HuH-7.5 (cell line): ENCODE measurements at regions not wholly inside any gene's neighbourhood (a gene's known extent, or its start where the extent isn't known, plus 50 kb on each side); places are given as distances from the start of the nearest gene placed in this dataset.
"Not testable (repeated sequence)": the region's sequence is repeated elsewhere in the genome, so short reads cannot be mapped to it uniquely, and the experiment has no call there.

Experiments used
- DNase-seq: peaks from one replicate; pipeline ENCODE4 v3.0.0; 2011; ENCODE audit warnings: low spot score

DNA sequence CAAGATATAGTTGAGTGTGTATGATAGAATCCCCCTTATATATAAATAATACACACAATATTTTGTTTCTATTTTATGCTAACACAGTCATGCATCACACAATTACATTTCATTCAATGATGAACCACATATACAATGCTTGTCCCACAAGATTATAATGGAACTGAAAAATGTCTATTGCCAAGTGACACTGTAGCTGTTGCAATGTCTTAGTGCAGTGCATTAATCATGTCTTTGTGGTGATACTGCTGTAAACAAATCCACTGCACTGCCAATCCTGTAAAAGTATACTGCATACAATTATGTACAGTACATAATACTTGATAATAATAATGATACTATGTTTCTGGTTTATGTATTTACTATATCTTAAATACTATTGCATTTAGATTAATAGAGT lies 512.1 kb upstream of the CNTN3 start:
- no peak for DNase-seq

DNA sequence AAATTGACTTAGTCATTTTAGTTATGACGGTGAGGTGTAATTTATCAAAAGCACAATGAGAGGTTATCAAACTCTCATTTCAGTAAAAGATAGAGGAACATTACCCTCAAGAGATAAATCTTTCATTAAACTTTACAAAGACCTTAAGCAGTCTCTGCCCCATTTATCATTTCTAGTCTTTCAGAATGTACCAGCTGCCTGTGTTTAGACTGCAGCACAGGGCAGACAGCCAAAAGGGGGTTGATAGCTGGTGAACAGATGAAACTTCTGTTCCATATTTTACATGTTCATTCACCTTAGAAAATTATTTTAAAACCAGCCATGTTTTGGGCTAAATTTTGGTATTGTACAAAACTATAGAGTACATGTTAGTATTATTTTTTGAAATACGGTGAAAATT lies 514.6 kb upstream of the CNTN3 start:
- no peak for DNase-seq

DNA sequence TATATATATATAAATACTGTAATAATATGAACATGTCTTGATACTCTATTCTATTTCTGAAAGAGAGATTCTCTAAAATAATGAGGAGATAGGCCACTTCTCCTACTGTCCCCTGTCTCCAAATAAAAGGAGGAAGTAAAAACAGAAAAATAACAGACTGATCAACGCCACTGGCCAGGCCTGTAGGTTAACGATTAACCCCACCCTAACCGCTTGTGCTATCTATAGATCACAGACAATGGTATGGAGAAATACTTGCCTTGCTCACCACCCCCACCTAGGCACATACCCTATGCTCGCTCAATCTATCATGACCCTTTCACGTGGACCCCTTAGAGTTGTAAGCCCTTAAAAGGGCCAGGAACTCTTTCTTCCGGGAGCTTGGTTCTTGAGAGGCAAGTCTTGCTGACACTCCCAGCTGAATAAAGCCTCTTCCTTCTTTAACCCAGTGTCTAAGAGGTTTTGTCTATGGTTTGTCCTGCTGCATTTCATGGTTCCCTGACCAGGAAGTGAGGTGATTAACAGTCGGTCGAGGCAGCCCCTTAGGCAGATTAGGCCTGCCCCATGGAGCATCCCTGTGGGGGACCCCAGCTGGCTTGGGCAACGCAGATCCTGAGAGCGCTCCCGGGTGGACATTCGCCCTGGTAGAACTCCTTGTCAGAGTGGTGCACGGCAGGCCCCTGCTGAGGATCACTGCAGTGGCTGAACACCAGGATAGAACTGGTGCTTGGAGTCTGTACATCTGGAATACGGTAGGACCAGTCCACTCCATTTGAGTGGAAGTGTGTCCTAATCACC lies 521.8 kb upstream of the CNTN3 start:
- peak; percentile 7 for DNase-seq

DNA sequence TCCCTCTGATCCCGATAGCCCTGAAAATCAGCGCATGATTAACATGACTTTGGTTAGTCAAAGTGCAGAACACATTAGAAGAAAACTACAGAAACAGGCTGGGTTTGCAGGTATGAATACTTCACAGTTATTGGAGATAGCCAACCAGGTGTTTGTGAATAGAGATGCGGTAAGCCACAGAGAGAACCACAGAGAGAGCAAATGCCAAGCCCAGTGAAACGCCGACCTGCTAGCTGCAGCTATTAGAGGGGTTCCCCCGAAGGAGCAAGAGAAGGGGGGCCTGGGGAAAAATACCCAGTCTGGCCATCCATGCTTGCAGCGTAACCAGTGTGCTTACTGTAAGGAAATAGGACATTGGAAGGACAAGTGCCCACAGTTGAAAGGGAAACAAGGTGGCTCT lies 523.9 kb upstream of the CNTN3 start:
- no peak for DNase-seq

DNA sequence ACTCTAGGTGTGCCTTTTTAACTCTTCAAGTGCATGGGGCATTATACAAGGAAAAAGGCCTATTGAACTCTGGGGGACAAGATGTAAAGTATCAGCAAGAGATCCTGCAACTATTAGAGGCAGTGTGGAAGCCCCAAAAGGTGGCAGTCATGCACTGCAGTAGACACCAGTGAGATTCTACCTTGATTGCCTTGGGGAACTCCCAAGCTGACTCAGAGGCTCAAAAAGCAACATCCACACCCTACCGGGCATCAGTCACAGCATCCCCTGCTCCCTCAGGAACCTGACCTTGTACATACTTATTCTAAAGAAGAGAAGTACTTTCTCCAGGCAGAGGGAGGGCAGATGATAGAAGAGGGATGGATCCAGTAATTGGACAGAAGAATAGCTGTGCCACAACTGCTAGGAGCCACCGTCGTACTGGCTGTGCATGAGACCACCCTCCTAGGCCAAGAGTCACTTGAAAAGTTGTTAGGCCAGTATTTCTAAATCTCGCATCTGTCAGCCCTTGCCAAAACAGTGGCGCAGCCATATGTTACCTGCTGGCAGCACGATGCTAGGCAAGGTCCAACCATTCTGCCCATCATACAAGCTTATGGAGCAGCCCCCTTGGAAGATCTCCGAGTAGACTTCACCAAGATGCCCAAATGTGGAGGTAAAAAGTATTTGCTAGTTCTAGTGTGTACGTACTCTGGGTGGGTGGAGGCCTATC lies 523.1 kb upstream of the FRG2C start:
- DNase-seq: no peak

DNA sequence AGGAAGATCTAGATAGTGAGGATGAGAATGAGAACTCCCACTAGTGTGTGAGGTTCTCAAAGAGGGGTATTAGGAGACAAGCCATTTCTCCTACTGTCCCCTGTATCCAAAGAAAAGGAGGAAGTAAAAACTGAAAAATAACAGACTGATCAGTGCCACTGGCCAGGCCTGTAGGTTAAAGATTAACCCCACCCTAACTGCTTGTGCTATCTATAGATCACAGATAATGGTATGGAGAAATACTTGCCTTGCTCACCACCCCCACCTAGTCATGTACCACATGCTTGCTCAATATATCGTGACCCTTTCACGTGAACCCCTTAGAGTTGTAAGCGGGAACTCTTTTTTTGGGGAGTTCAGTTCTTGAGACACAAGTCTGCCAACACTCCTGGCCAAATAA lies 519.7 kb upstream of the FRG2C start:
- DNase-seq: no peak

DNA sequence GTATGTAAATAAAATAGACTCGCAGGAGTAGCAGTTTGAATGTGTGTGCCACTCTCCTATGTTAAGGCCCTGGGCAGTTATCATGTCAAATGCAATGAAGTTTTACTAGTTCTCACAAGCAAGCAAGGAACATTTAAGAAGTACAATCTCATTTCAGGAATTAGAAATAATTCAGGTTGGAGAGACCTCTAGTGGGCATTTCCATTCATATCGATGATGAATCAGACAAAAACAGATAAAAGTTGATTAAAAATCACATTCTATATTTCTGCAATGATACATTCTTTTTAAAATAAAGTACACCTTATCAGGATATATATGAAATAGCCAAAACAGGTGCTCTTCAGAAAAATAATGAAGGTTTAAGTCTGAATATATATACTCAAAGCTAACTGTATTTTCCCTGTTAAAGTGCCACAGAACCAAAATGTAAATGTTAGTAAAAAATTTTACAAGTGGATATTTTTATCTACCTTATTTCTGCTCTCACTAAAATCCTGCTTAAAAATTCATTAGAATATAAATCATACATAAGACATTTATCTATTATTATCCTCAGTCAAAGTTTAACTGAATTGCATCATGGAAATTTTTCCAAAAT lies 492.4 kb upstream of the FRG2C start:
- no peak for DNase-seq

DNA sequence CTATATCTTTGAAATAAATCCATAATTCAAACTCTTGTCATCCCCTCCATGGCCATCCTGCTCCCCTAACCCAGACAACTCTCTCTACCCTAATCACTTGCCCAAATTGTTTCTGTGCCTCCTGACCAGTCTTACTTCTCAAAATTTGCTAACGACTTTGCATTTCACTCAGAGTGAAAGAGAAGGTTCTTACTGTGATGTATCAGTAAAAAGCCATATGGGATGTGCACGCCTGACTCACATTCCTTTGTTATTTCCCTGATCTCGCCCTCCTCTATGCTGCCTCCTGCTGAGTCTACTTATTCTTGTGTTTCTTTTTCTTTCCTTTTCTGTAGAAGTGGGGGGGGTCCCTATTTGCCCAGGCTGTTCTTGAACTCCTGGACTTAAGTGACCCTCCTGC lies 487.2 kb upstream of the FRG2C start:
- no peak for DNase-seq

DNA sequence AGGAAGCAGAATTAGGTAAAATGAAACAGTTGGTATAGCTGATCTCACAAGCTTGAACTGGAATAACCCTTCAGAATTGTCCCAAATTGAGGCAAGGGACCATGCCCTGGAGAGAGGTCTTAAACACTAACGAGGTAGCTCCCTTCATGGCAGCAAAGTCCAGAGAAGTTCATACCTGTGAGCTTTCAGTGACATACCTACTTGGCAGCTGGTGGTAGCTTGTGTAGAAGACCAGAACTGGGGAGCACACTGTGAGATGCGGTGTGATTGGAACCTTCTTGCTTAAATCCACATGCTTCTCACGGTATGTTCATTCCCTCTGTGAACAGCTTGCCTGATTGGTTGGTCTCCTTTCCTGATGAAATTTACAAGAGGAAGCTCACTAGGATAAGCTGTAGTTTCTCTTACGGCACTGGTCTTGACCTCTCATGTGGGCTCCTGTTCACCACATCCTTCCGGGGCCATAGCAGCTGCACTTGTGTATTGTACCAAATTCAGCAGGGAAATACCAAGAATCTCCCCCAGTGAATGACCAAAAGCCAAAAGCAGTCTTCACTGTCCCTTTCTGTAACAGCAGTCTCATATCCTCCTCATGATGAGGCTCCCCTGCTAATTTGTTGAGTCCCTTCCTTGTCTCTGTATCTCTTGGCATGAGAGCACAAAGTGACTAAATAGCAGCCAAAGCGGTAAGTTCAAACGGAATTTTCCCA lies 483.7 kb upstream of the FRG2C start:
- no peak for DNase-seq

DNA sequence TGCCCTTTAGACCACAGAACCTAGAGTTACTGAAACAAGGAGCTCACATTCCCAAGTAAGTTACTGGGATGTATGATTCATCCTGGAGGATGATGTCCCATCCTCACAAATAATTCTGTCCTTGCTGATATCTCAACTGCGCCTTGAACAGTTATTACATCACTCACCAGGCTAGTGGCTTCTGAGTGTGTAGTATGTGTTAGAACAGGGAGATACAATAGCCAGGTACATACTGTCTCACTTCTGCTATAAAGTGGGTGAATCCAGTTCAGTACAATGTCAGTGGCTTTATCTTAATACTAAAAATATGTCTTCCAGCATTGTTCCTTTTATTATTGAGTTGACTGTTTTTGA lies 483.2 kb upstream of the FRG2C start:
- no peak for DNase-seq

DNA sequence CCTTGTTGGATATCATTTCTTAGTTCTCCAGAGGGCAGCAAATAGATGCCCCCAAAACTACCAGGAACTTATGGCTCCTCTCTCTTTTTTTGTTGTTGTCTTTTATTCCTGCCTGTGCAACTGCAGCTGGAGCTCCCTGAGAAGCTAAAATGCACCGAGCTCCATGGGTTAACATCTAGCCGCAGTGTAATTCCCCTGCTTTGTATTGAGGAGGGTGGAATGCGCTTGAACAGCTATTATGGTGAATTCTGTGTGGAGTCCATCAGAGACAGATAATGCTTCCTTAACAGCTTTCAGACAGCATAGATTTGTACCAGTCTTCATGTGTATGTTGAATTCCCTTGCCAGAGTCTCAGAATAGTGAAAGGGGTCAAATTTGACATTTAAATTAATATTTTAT lies 475.2 kb upstream of the FRG2C start:
- DNase-seq: no peak

DNA sequence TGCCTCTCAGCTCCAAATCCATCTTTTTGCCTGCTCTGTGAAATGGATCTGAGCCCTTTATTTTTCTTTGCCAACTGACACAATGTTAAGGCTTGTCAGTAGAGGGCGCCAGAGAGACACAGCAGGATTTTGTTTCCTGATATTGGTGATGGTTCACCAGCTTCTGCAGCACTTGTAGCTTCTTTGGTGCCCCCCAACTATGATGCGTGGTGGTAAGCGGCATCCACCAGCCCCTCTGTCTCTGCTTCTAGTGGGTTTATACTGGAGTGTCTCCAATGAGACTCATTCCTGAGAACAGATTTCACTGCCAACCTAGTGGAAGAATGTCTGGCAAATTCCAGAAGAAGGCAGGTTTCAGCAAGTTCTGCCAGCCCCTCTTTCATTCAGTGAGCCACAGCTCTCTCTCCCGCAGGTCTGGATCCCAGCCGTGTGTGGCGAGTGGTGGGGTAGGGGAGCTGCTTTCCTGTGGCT lies 471.9 kb upstream of the FRG2C start:
- no peak for DNase-seq

DNA sequence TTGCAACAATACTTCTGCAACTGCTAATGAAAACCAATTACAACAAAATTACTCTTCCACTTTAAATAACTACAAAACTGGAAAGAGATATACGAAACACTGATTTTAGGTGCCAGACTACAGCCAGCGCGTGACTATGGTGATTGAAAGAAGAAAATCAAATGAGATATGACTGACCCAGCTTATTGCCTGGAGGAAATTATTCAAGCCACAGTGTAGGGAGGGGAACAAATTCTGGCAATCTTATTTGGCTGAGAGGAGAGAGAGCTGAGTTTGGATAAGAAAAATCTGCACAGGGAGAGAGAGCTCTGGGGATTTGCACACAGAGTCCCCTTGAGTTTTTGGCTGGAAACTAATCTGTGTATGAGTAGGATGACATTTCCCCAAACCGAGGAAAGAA lies 470.3 kb upstream of the FRG2C start:
- DNase-seq: no peak

DNA sequence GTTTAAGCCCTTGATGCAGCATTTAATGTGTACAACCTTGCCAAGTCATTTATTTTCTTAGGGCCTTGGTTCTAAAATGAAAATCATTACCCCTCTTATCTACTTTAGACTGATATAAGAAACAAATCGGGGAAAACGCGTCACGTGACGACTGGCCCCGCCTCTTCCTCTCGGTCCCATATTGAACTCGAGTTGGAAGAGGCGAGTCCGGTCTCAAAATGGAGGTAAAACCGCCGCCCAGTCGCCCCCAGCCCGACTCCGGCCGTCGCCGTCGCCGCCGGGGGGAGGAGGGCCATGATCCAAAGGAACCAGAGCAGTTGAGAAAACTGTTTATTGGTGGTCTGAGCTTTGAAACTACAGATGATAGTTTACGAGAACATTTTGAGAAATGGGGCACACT lies 449.8 kb upstream of the FRG2C start:
- DNase-seq: not testable (repeated sequence)

DNA sequence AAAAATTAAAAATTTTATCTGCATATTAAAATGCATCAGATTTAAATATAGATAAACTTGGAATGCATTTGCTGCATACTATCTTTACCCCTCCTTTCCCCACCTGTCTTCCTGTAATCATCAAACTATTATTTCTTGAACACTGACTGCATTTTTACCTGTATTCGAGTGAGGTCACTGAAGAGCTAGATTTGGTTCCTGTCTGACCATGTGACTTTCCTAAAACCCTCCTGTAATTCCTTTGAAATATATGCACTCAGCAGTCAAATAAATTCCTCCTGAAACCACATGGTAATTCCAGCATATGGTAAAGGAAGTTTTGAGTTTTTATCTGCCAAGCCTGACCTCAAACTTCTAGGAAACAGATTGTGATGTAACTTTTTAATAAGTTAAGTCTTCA lies 445.6 kb upstream of the FRG2C start:
- DNase-seq: no peak

DNA sequence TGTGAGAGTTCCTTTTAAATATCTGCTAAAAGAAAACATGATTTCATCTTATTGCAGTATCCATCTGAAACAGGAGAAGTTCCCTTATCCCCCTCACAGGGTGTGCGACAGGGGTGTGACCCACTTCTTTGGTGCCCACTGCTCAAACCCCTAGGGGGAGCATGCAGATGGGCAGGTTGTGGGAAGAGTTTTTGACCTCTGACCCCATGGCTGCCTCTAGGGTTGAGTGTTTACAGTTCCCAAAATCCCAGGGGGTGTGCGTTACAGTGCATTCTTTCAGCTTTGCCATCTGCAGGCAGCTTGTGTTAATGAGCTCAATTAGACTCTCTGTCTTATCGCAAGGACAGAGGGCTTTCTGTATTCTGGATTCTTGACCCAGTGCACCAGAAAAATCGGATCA lies 443.2 kb upstream of the FRG2C start:
- no peak for DNase-seq

DNA sequence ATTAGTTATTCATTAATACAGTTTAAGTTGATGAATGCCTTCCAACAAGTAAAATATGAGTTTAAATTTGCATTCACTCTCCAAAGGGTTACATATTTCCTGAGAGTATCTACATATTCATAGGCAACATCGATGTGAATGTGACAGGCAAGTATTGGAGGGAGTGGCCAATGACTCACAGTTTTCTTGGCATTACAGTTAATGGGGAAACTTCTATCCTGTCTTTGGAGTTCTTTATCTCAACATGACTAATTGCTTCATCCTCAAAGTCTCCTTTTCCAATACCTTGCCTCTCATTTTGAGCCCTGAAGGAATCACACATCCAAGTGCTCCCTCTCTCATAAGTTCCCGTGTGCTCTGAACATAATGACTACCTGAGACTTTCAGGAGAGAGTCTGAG lies 439.7 kb upstream of the FRG2C start:
- DNase-seq: no peak

DNA sequence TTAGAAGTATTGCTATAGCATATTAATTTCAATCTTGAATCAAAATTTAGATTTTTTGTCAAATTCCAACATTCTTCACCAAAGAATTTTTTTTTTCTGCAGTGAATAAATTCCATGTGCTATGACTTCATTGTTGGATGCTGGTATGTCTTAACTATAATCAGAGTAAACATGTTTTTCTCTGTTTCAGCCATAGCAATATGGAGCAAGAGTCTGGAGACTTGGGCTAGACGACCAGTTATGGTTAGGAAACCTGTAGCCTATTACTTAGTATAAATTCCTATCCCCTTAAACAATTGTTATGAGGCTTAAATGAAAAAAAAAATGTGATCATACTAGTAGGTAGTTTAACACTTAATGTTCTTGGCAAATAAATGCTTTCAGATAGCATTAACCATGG lies 431.9 kb upstream of the FRG2C start:
- DNase-seq: no peak

DNA sequence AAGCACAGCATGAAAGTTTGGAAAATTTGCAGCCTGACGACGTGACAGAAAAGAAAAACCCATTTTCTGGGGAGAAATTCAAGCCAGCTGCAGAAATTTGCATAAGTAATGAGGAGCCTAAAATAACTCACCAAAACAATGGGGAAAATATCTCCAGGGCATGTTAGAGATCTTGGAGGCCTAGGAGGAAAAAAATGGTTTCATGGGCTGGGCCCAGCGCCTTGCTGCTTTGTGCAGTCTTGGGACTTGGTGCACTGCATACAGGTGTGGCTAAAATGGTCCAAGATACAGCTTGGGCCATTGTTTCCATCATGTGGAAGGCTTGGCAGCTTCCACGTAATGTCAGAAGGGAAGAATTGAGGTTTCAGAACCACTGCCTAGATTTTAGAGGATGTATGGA lies 428.5 kb upstream of the FRG2C start:
- no peak for DNase-seq

DNA sequence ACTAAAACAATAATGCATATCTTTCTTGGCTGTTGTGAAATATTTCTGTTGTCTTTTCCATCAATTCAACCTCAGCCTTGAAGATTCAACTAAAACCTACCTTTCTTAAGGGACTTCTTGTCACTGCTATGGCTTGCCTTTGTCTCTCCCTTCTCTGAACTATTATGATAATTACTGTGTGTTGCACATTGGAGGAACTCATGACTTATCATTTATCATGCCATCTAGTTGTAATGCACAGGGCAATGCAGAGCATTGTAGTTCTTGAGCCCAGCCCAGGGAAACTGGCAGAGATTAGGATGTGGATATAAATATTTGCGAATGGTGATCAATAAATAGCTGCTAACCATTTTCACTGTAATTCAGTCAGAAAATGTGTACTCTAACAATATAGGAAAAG lies 427.1 kb upstream of the FRG2C start:
- no peak for DNase-seq

DNA sequence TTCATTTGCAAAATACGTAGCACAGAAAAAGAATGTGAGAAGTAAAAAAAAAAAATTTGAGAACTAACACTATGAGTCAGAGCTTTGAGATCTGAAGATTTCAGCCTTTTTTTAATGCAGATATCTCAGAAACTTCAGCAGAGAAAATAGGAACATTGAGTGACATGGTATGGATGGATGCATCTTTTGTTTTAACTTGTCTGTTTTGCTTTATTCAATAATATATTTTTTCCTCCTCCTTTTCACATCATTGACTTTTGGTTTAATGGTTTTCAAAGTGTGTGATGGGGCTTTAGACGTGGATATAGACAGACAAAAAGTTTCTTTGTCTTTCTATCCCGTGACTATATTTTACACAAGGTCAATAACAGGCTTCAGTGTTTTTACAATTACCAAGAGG lies 426.7 kb upstream of the FRG2C start:
- no peak for DNase-seq

DNA sequence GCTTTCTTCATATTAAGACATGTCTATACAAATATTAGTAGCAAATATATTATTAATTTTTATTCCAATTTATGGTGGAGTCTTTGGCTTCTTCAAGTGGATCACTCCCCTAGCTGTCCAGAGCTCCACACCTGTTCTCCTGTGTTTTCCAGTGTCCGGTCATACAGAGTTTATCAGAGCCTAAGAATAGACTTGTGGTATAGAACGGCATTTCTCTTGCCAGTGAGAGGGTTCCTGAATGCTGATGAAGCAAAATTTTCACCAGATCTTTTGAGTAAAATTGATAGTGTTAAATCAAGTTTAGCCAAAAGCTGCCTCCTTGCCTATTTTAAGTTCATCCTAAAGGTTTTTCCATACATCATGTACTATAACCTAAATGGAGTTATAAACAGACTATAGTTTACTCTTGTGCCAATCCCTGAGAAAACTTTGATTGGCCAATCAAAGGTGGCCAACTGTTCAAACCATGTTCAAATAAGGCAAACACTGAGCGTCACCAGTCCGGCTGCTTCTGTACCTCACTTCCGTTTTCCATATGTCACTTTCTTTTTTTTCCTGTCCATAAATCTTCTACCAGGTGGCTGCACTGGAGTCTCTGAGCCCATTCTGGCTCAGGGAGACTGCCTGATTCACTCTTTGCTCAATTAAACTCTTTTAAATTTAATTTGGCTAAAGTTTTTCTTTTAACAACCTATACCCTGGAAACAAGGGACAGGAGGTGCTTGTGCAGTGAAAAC lies 422.7 kb upstream of the FRG2C start:
- not testable (repeated sequence) for DNase-seq
